ENCODE measurements at regions not wholly inside any gene's neighbourhood (a gene's known extent, or its start where the extent isn't known, plus 50 kb on each side); places are given as distances from the start of the nearest gene placed in this dataset.

DNA sequence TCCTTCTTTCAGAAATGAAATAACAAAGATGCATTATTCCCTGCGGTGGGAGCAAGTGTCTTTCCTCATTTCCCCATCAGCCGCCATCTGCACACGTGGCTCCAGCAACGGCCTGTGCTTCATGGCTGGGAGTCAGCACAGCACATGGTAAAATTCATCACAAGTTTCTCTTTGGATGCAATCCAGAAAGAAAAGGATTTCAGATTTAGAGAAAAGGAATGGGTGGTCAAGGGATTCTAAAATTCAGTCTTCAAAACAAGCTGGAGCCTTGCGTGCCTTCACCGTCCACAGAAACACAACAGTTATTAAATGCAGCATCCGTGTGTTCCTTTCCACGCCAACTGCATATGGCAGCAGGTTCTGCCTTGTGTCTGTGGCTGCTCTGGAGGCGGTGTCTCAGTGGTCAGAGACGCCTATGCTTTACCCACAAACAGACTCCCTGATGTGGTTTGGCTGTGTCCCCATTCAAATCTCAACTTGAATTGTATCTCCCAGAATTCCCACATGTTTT, 107.6 kb downstream of the THBS2 start:
- Histone ChIP-seq H3K27ac (ENCODE audit: low read depth in 2 of 2, low read length in 1 of 2) (no peak overlapping the region), H3K9me3 (ENCODE audit: control insufficient read depth in 2 of 2, insufficient read depth in 1 of 2, low read depth in 1 of 2, low read length in 1 of 2) (no peaks in the 10 kb centered on the region), H3K4me3 (ENCODE audit: low read depth in 1 of 2, low read length in 2 of 2) (no peak overlapping the region), H3K4me1 (ENCODE audit: control insufficient read depth in 2 of 2, insufficient read depth in 2 of 2, low read length in 1 of 2) (no peaks in the 10 kb centered on the region), H3K36me3 (ENCODE audit: control insufficient read depth in 2 of 2, insufficient read depth in 2 of 2, low read length in 1 of 2) (no peaks in the 10 kb centered on the region), H3K27me3 (ENCODE audit: control insufficient read depth in 1 of 2, insufficient read depth in 2 of 2, low read length in 2 of 2) (no peaks in the 10 kb centered on the region)
- 69 to 72% methylated on average over 10 of the region's 10 CpGs for WGBS, 2 donors

DNA sequence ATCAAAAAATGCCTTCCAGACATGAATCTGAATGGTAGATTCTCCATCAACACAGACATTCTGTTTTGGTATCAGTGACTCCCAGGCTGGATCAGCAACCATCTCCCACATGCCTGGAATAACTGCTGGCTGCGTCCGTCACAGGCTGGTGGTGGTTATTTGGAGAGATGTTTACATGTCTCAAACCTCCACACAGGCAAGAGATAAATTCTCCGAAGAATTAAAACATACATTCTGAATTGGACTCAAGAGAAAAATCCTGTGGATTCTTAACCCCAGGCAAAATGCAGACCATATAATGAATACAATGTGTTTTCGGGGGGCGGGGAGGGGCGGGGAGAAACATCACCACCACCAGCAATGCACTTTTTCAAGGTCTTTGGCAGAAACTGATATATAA, 108.2 kb downstream of the THBS2 start:
- Histone ChIP-seq H3K4me3 (ENCODE audit: low read depth in 1 of 2, low read length in 2 of 2) (no peak overlapping the region), H3K9me3 (ENCODE audit: control insufficient read depth in 2 of 2, insufficient read depth in 1 of 2, low read depth in 1 of 2, low read length in 1 of 2) (no peaks in the 10 kb centered on the region), H3K27ac (ENCODE audit: low read depth in 2 of 2, low read length in 1 of 2) (no peak overlapping the region)

DNA sequence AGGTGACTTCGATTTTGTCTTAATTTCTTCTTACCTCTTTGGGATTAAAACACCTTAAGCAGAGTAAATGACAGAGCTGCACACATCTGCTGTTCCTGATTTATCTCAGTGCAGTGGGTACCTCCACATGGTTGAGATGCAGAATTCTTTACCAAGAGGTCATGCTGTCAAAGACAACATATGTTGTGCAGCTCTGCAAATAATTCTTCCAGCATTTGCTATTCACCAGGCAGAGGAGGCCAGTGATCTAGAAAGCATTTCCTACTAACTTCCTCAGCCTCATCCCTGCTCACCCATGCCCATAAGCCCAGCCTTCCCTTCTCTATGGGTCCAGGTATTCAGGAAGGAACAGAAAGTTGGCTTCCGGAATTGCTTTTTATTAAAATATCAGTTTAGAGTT, 109.3 kb downstream of the THBS2 start:
- Histone ChIP-seq H3K36me3 (ENCODE audit: control insufficient read depth in 2 of 2, insufficient read depth in 2 of 2, low read length in 1 of 2) (no peaks in the 10 kb centered on the region), H3K4me3 (ENCODE audit: low read depth in 1 of 2, low read length in 2 of 2) (no peak overlapping the region), H3K27ac (ENCODE audit: low read depth in 2 of 2, low read length in 1 of 2) (no peak overlapping the region), H3K4me1 (ENCODE audit: control insufficient read depth in 2 of 2, insufficient read depth in 2 of 2, low read length in 1 of 2) (no peaks in the 10 kb centered on the region), H3K27me3 (ENCODE audit: control insufficient read depth in 1 of 2, insufficient read depth in 2 of 2, low read length in 2 of 2) (no peaks in the 10 kb centered on the region), H3K9me3 (ENCODE audit: control insufficient read depth in 2 of 2, insufficient read depth in 1 of 2, low read depth in 1 of 2, low read length in 1 of 2) (no peaks in the 10 kb centered on the region)
- 80 to 90% methylated on average over 2 of the region's 2 CpGs for WGBS, 2 donors

More for the DNA sequence above, 108.2 kb downstream of the THBS2 start:
- Histone ChIP-seq H3K36me3 (ENCODE audit: control insufficient read depth in 2 of 2, insufficient read depth in 2 of 2, low read length in 1 of 2) (no peaks in the 10 kb centered on the region), H3K4me1 (ENCODE audit: control insufficient read depth in 2 of 2, insufficient read depth in 2 of 2, low read length in 1 of 2) (no peaks in the 10 kb centered on the region), H3K27me3 (ENCODE audit: control insufficient read depth in 1 of 2, insufficient read depth in 2 of 2, low read length in 2 of 2) (no peaks in the 10 kb centered on the region)
- WGBS, 2 donors: 66 to 76% methylated on average over 6 of the region's 6 CpGs

DNA sequence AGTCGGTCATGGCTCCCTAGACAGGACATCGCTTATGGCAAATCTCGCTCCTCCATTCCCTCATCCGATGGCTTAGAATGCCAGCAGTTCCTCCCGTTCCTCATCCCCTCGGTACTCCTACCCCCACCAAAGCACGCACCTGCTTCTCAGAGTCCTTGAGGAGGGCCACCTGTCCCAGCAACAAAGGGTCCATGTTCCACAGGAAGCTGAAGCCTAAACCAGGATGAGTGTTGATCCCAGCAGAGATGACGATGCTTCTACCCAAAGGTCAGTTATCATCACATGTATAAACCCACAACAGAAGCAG, 111.2 kb downstream of the THBS2 start:
- Histone ChIP-seq H3K27me3 (ENCODE audit: control insufficient read depth in 1 of 2, insufficient read depth in 2 of 2, low read length in 2 of 2) (no peaks in the 10 kb centered on the region), H3K9me3 (ENCODE audit: control insufficient read depth in 2 of 2, insufficient read depth in 1 of 2, low read depth in 1 of 2, low read length in 1 of 2) (no peaks in the 10 kb centered on the region), H3K36me3 (ENCODE audit: control insufficient read depth in 2 of 2, insufficient read depth in 2 of 2, low read length in 1 of 2) (no peaks in the 10 kb centered on the region), H3K4me1 (ENCODE audit: control insufficient read depth in 2 of 2, insufficient read depth in 2 of 2, low read length in 1 of 2) (no peaks in the 10 kb centered on the region), H3K27ac (ENCODE audit: low read depth in 2 of 2, low read length in 1 of 2) (peak overlapping the region; percentile 17 to 48), H3K4me3 (ENCODE audit: low read depth in 1 of 2, low read length in 2 of 2) (no peak overlapping the region)
- WGBS, 2 donors: 74 to 80% methylated on average over 8 of the region's 8 CpGs

DNA sequence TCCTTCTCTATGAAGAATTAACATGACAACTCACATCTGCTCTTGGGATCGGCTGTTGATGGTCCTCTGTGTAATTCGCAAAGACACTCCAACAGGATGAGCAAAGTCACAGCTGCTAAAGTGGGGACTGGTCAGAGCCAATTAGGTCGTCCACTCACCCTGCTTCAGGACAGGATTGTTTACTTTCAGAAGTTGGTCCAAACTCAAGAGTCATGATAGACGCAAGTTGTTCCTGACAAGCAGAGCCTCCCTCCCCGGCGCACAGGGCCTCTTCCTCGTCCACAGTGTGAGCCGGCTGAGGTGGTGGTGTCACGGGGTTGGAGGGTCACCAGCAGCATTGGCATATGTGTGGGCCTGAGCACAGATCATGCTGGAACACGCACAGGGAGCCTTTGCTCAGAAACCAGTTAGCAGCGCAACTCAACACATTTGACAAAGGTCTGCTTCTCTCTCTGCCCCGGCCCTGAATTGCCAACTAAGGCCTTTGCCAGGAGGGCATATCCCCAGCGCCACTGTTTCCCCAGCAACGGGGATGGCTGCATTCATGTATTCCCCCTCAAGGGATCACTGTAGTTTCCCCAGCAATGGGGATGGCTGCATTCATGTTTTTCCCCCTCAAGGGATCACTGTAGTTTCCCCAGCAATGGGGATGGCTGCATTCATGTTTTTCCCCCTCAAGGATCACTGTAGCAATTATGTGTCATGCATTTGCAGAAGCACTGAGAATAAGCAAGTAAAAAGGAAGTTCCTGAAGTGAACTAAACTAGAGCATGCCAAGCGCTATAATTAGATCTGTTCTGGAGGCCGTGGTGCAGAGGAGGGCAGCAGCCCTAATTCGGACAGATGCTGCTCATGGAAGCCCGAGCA, 111.7 kb downstream of the THBS2 start:
- 53 to 58% methylated on average over 18 of the region's 18 CpGs for WGBS, 2 donors
- Histone ChIP-seq H3K9me3 (ENCODE audit: control insufficient read depth in 2 of 2, insufficient read depth in 1 of 2, low read depth in 1 of 2, low read length in 1 of 2) (no peaks in the 10 kb centered on the region), H3K36me3 (ENCODE audit: control insufficient read depth in 2 of 2, insufficient read depth in 2 of 2, low read length in 1 of 2) (no peaks in the 10 kb centered on the region), H3K4me3 (ENCODE audit: low read depth in 1 of 2, low read length in 2 of 2) (no peak overlapping the region), H3K27me3 (ENCODE audit: control insufficient read depth in 1 of 2, insufficient read depth in 2 of 2, low read length in 2 of 2) (no peaks in the 10 kb centered on the region), H3K4me1 (ENCODE audit: control insufficient read depth in 2 of 2, insufficient read depth in 2 of 2, low read length in 1 of 2) (no peaks in the 10 kb centered on the region), H3K27ac (ENCODE audit: low read depth in 2 of 2, low read length in 1 of 2) (peak overlapping the region; percentile 48 to 71)

DNA sequence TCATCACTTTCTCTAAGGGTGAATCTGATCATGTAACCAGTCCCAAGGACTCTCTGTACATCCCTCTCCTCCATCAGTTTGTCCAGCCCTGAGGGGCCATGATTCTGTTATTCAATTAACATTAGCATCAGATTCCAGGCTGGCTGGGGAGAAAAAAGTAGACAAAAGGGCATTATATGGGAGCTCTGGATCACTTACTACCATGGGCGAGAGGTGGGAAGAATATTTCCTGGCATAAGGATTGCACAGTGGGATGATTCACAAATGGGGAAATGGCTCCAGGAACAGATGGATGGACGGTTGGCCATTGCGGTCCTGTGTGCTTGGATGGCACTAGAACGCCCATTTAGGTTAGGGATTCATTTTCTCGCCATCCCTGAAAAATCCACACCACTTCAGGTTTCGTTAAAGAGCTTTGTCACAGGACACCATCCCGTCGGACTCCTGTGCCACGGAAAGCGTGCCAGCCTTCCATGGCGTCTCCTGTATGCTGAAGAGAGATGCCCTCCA, 112.6 kb downstream of the THBS2 start:
- Histone ChIP-seq H3K4me1 (ENCODE audit: control insufficient read depth in 2 of 2, insufficient read depth in 2 of 2, low read length in 1 of 2) (no peaks in the 10 kb centered on the region), H3K36me3 (ENCODE audit: control insufficient read depth in 2 of 2, insufficient read depth in 2 of 2, low read length in 1 of 2) (no peaks in the 10 kb centered on the region), H3K27me3 (ENCODE audit: control insufficient read depth in 1 of 2, insufficient read depth in 2 of 2, low read length in 2 of 2) (no peaks in the 10 kb centered on the region), H3K4me3 (ENCODE audit: low read depth in 1 of 2, low read length in 2 of 2) (no peak overlapping the region), H3K9me3 (ENCODE audit: control insufficient read depth in 2 of 2, insufficient read depth in 1 of 2, low read depth in 1 of 2, low read length in 1 of 2) (no peaks in the 10 kb centered on the region), H3K27ac (ENCODE audit: low read depth in 2 of 2, low read length in 1 of 2) (no peak overlapping the region)
- 87% methylated on average over 11 of the region's 11 CpGs for WGBS, 2 donors

DNA sequence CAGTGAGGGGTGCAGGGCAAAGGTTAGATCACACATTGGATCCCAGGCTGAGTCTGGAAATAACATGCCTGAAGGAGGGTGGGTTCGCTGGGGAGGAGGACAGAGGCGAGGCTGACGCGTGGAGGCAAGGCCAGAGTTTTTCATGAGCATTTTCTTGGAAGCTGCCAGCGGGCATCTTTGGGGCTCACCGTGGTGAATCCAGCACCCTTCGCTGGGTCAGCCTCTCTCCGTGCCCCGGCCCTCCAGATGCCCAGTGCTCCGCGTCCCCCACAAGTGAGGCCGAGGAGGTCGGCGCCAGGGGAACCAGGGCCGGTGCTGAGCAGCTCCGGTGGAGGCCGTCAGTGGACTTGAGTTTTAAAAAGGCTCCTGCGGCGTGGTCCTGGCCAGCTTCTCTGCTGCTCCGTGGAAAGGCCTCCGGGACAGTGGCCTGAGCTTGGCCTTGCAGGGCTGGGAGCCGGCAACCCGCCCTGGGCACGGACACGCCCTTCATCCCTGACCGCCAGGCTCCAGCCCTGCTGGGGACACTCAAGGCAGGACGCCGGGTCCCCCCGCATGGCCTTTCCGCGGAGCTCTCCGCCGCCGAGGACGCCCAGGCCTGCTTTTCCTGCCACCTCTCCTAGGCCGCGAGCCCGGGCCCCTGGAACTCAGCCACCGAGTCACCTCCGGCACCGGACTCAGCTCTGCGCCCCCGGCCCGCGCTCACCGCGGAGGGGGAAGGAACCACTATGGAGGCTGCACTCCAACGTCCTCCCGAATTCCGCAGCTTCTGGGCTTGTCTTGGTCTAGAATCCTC, 114.3 kb downstream of the THBS2 start:
- Histone ChIP-seq H3K27me3 (ENCODE audit: control insufficient read depth in 1 of 2, insufficient read depth in 2 of 2, low read length in 2 of 2) (no peaks in the 10 kb centered on the region), H3K9me3 (ENCODE audit: control insufficient read depth in 2 of 2, insufficient read depth in 1 of 2, low read depth in 1 of 2, low read length in 1 of 2) (no peaks in the 10 kb centered on the region)
- 93 to 95% methylated on average over 50 of the region's 50 CpGs for WGBS, 2 donors

DNA sequence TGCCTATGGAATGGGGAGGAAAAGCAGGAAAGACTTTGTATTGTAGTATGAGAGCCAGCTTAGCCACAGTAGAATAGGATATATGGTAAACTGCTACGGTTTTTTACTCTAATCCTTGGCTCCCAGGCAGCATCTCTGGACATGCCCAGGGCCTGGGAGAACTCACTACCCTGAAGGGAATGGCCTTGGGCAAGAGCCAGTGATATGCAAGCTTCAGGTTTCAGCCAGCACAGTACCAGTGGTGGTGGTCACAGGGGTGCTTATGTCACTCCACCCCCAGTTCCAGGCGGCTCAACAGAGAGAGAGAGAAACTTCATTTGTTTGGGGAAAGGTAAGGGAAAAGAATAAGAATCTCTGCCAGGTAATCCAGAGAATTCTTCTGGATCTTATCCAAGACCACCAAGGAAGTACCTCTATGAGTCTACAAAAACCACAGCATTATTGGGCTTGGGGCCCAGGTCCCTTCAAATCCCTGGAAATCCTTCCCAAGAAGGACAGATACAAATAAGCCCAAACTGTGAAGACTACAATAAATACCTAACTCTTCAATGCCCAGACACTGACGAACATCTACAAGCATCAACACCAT, 121.2 kb downstream of the THBS2 start:
- H3K4me3 ChIP-seq (ENCODE audit: low read depth in 1 of 2, low read length in 2 of 2): no peak overlapping the region
- 73 to 87% methylated on average over 3 of the region's 3 CpGs for WGBS, 2 donors
- H3K4me1 ChIP-seq (ENCODE audit: control insufficient read depth in 2 of 2, insufficient read depth in 2 of 2, low read length in 1 of 2): peaks cover 0 to 3% of the 10 kb centered on the region in 2 donors
- H3K27me3 ChIP-seq (ENCODE audit: control insufficient read depth in 1 of 2, insufficient read depth in 2 of 2, low read length in 2 of 2): no peaks in the 10 kb centered on the region
- H3K9me3 ChIP-seq (ENCODE audit: control insufficient read depth in 2 of 2, insufficient read depth in 1 of 2, low read depth in 1 of 2, low read length in 1 of 2): no peaks in the 10 kb centered on the region
- H3K27ac ChIP-seq (ENCODE audit: low read depth in 2 of 2, low read length in 1 of 2): no peak overlapping the region
- no peaks in the 10 kb centered on the region for H3K36me3 ChIP-seq (ENCODE audit: control insufficient read depth in 2 of 2, insufficient read depth in 2 of 2, low read length in 1 of 2)

More for the DNA sequence above, 114.3 kb downstream of the THBS2 start:
- H3K36me3 ChIP-seq (ENCODE audit: control insufficient read depth in 2 of 2, insufficient read depth in 2 of 2, low read length in 1 of 2): no peaks in the 10 kb centered on the region
- H3K27ac ChIP-seq (ENCODE audit: low read depth in 2 of 2, low read length in 1 of 2): no peak overlapping the region
- H3K4me1 ChIP-seq (ENCODE audit: control insufficient read depth in 2 of 2, insufficient read depth in 2 of 2, low read length in 1 of 2): no peaks in the 10 kb centered on the region
- H3K4me3 ChIP-seq (ENCODE audit: low read depth in 1 of 2, low read length in 2 of 2): no peak overlapping the region

DNA sequence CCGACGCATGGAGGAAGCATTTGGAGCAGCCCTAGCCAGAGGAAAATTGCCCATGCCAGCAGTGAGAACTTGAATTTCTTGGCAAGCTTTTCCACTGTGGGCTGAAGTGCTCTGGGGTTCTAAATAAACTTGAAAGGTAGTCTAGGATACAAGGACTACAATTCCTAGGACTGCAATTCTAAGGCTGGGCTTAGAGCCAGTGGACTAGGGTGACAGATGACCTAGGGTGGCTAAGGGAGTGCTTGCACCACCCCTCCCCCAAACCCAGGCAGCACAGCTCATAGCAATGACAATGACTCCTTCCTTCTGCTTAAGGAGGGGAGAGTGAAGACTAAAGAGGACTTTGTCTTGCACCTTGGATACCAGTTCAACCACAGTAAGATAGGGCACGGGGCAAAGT, 122.3 kb downstream of the THBS2 start:
- WGBS, 2 donors: 65 to 80% methylated on average over 3 of the region's 3 CpGs
- H3K36me3 ChIP-seq (ENCODE audit: control insufficient read depth in 2 of 2, insufficient read depth in 2 of 2, low read length in 1 of 2): no peaks in the 10 kb centered on the region
- peaks cover 0 to 3% of the 10 kb centered on the region in 2 donors for H3K4me1 ChIP-seq (ENCODE audit: control insufficient read depth in 2 of 2, insufficient read depth in 2 of 2, low read length in 1 of 2)
- no peaks in the 10 kb centered on the region for H3K9me3 ChIP-seq (ENCODE audit: control insufficient read depth in 2 of 2, insufficient read depth in 1 of 2, low read depth in 1 of 2, low read length in 1 of 2)
- no peak overlapping the region for H3K4me3 ChIP-seq (ENCODE audit: low read depth in 1 of 2, low read length in 2 of 2)
- H3K27ac ChIP-seq (ENCODE audit: low read depth in 2 of 2, low read length in 1 of 2): no peak overlapping the region
- no peaks in the 10 kb centered on the region for H3K27me3 ChIP-seq (ENCODE audit: control insufficient read depth in 1 of 2, insufficient read depth in 2 of 2, low read length in 2 of 2)

All from esophagus (tissue), 2 donors.